ENCODE measurements at regions not wholly inside any gene's neighbourhood (a gene's known extent, or its start where the extent isn't known, plus 50 kb on each side); places are given as distances from the start of the nearest gene placed in this dataset.
A peak's percentile ranks its signal among the peaks of the same experiment; 100 is the strongest.
"Not testable (repeated sequence)": the region's sequence is repeated elsewhere in the genome, so short reads cannot be mapped to it uniquely, and the experiment has no call there.

- peak; percentile 62 for DNase-seq
These were observed 915.9 kb downstream of the PLA2G4A start for GRCh38 chr1:187744665-187745064.

DNA sequence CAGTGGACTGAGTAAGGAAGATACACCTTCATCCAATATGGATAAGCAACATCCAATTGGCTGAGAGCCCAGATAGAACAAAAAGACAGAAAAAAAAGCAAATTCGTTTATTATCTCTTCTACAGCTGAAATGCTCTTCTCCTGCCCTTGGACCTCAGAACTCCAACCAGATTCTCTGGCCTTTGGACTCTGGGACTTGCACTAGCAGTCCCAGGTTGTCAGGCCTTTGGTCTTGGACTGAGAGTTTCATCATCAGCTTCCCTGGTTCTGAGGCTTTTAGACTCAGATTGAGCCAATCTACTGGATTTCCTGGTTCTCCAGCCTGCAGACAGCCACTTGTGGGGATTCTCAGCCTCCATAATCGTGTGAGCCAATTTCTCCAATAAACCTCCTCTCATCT is 926.8 kb downstream of the PLA2G4A start:
- no peak for DNase-seq

- not testable (repeated sequence) for DNase-seq
These were observed 927.9 kb downstream of the PLA2G4A start for GRCh38 chr1:187756684-187757083.

DNA sequence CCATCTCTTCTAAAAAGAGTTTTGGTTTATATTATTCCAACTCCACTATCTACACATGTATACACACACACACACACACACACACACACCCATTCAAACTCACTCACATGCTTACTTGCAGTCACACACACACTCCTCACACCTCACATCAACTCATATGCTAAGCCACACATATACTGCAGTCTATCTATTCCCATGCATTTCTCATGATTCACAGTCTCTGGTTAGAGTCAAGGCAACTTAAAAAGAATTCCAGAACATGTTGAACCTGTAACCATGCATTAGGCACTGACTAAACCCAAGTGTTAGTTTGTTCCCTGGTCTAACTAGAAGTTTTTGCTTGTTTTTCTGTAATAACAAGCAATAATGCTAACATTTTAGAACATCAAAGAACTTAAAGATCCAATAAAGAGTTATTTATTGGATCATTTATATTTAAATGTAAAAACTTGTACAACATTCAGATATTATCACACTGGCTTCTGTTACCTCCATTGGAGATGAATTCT is 931.1 kb downstream of the PLA2G4A start:
- DNase-seq = no peak

DNA sequence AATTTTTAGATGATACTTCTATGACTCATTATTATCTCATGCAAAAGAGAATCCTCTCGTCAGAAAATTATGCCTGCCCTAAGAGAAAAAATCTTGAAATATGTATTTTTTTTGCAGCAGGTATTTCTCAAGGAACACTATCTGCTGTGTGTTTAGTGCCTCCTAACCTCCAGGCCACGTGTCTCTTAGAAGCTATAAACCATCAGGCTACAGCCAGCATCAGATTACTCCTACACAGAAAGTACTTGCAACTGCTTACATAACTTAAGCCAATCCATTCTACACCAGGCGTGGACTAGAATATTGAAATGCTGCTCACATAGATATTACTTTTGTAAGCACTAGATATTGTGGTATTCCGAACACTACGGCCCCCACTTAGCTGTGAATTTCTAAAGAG is 933.4 kb downstream of the PLA2G4A start:
- DNase-seq = no peak

DNA sequence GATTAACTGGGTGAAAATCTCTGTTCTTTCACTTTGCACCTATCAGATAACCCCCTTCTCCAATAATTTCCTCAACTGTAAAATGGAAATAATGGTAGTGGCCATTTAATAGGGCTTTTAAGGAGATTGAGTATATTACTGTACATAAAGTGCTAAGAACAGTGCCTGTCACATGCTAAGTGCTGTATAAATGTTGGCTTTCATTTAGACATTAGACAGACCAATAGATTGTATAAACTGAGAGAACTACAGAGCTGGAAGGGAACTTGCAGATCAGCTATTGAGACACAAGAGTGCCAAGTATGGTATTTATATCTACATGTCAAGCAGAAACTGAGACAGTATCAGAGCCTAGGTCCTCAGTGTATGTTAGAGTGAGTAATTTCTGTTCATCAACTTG is 934.7 kb downstream of the PLA2G4A start:
- DNase-seq = no peak

DNA sequence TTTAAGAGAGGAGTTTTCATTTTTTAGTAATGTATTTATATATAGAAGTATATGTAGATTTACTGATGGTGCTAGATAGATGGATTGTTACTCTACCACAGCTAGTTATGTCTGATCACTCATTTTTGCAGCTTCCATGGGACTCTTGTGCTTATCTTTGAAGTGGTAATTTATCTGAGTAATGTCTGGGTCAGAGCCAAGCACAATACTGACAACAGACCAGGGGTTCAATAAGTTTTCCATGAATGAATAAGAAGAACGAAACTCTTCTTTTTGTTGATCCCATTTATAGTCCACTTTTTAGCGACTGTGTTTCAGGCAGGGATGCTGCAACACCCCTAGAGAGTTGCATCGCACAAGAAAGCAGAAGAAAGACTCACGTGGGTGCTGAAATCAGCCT is 935.2 kb downstream of the PLA2G4A start:
- no peak for DNase-seq

DNA sequence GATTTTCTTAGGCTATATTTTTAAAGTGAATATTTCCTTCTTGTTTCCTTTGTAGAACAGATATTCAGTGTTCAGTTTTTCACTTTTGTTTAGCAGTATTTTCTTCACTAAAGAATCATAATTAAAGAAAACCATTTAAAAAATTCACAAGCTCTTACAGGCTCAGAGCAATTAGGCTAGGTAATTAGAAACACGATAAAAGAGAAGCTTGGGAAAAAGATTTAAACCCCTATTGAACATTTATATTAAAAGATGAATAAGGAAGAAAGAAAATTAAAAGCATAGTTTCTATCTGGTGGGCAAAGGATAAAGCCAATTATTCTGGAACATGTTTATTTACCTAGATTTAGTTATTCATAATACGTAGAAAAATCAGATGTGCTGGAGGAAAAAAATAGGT is 942.6 kb downstream of the PLA2G4A start:
- no peak for DNase-seq

GRCh38 chr1:187773168-187773567 is 944.4 kb downstream of the PLA2G4A start:
- no peak for DNase-seq

GRCh38 chr1:187787736-187788135 is 959.0 kb downstream of the PLA2G4A start:
- DNase-seq = no peak

GRCh38 chr1:187788718-187789117 is 960.0 kb downstream of the PLA2G4A start:
- no peak for DNase-seq

DNA sequence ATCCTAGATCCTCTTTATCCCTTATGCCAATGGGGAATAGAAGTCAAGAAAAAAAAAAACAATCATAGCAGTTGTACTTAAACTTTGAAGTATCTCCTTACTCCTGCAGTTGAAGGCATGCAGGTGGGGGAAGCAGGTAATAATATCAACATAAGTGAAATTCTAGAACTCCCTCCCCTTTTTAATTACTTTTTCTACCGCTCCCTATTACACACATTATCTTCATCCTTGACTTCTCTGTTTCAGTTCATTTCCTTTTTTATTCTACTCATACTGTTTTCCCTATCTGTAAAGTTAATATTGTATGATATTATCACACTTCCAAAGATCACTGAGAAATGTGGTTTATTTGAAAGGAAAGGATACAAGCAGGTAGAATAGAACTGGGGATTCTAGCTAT is 962.0 kb downstream of the PLA2G4A start:
- DNase-seq = no peak

DNA sequence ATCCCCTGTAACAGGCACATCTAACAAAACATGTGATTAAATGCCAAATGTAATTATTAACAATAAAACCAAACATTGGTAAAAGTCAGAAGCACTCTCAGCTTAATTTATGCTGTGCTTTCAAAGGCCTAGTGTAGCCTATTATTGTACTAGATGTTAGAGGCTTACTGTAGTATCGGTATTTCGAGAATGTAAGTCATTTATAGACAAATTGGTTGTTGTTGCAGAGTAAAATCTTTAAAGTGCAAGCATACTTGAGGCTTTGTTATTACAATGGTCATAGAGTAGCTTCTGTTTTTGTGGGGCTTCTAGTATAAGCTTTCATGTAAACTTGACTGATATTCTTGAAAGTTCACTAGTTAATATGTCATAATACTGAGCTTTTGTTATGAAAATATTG is 965.8 kb downstream of the PLA2G4A start:
- DNase-seq = peak; percentile 53

DNA sequence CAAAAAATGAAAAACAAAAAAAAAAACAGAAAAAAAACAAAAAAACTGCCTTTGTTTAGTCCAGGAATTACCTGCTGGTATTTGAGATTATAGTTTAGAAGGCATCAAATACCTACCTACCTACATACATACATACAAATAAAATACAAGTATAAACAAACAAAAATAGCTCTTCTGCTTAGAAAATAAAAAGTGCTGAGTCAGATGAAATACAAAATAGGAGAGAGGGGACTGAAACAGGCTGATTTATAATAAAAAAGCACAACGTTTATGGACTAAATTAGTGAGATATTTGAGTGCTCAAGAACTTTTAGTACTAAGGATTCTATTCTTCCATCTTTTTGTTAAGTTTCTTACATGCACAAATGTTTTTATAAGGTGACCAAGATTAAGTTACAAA is 980.8 kb downstream of the PLA2G4A start:
- DNase-seq = no peak

DNA sequence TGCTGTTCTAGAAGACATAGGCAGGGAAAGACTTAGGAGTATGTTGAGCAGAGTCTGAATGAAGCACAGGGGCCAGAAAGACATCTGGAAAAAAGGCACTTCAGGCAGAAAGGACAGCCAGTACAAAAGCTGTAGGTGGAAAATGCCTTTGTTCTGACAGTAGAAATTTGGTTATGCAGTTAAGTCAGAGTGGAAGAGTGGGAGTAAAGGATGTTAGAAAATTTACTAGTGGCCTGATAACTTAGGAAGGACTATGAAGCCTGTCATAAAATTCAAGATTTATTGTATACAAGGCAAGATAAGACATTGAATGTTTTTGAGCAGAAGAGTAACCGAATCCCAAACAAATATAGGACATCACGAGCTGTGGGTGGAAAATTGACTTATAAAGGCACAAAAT is 987.9 kb downstream of the PLA2G4A start:
- DNase-seq = no peak

GRCh38 chr1:187817782-187818181 is 989.0 kb downstream of the PLA2G4A start:
- DNase-seq = no peak

DNA sequence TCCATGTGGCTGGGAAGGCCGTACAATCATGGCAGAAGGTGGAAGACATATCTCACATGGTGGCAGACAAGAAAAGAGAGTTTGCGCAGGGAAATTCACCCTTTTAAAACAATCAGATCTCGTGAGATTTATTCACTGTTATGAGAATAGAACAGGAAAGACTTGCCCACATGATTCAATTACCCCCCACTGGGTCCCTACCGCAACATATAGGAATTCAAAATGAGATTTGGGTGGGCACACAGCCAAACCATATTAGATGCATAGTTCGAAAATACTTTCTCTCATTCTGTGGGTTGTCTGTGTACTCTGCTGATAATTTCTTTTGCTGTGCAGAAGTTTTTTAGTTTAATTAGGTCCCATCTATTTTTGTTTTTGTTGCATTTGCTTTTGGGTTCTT is 990.3 kb downstream of the PLA2G4A start:
- no peak for DNase-seq

- DNase-seq = no peak
These were observed 1007.8 kb downstream of the PLA2G4A start for GRCh38 chr1:187836557-187836956.

DNA sequence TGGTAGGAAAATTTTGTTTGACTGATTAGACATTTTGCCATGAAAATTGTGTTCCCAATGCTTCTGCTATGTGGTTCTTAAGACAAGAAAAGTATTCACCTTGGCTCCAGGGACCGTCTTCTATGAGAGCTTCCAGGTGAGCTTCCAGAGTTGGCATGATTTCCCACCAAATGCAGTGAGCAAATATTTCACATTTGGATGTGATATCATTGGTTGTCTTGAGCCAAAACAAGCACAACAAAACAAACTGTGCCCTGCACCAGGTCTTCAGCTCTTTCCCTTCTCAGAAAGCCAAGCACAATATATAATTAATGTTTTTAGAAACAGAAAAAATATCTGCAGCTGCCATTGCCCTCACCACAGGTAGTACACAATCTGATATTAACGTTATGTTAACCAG is 1009.0 kb downstream of the PLA2G4A start:
- DNase-seq = no peak

DNA sequence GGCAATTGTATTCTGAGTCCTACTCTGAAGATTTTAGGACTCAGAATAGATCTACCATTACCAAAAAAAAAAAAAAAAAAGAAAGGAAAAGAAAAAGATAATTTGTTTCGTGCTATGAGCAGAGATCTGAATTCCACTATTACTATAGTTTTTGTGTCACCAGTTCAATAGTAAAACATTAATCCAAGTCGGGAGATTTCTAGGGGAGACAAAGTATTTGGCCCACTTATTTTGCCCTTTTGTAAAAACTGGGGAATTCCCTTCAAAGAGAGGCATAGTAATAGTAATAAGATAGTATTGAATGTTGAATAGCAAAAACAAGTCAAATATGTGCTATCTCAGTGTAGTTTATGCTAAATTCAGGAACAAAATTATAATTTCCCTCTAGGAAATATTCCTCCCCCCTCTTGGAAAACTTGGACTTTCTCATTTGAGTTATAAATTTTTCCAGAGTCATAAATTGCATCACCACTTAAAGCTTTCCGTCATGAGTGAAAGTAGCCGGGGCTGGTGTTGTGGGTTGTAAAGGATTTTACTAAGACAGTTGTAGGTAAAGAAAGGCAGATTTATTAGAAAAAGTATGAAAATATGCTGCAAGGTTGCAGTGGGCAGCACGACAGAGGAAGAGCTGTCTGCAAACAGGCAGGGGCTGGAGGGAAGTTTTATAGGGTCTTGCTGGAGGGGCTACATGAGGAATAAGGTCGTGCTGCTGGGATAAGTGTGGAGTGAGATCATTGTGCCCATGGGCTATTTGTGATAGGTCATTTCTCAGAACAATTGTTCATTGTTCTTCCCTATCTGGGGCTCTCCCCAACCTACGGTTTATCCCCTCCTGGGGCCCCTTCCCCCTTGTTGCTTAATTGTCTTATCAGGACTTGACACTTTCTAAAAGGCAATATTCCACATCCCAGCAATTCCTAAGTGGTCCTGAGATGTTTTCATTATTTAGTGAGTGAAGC is 1009.9 kb downstream of the PLA2G4A start:
- no peak for DNase-seq

GRCh38 chr1:187839873-187840272 is 1011.1 kb downstream of the PLA2G4A start:
- no peak for DNase-seq

GRCh38 chr1:187840557-187840956 is 1011.8 kb downstream of the PLA2G4A start:
- DNase-seq = no peak

- no peak for DNase-seq
These were observed 1013.8 kb downstream of the PLA2G4A start for GRCh38 chr1:187842406-187843165.

GRCh38 chr1:187844313-187844712 is 1015.6 kb downstream of the PLA2G4A start:
- no peak for DNase-seq

Measured in DMS79 treated with DMSO at 0.1 percent for 48 hours (cell line).